Peyer's patch (tissue), 4 donors: ENCODE measurements at regions not wholly inside any gene's neighbourhood (a gene's known extent, or its start where the extent isn't known, plus 50 kb on each side); places are given as distances from the start of the nearest gene placed in this dataset.
"Not testable (repeated sequence)": the region's sequence is repeated elsewhere in the genome, so short reads cannot be mapped to it uniquely, and the experiment has no call there.

Experiments used
- DNase-seq, 3 donors: peaks; one replicate each; pipeline ENCODE4 v3.0.0-alpha.2; 2017 to 2019
- H3K27ac ChIP-seq, 4 donors: fragments of 200-600 bp; sonication (generic); one replicate each; pipeline ENCODE4 v1.5.1; 2016 to 2019
- H3K27me3 ChIP-seq, 2 donors: fragments of 200-600 bp; sonication (generic); one replicate each; pipeline ENCODE4 v1.5.1; 2019
- H3K36me3 ChIP-seq, 3 donors: fragments of 200-600 bp; sonication (generic); one replicate each; pipeline ENCODE4 v1.5.1; 2016 to 2019
- H3K4me1 ChIP-seq, 4 donors: fragments of 200-600 bp; sonication (generic); one replicate each; pipeline ENCODE4 v1.5.1; 2016 to 2019
- H3K4me3 ChIP-seq, 4 donors: fragments of 200-600 bp; sonication (generic); 1 replicate in 3 of 4; 2 replicates in 1 of 4; pipeline ENCODE4 v1.5.1; 2016 to 2019; ENCODE audit warnings: mild to moderate bottlenecking in 1 of 4
- H3K9me3 ChIP-seq, 4 donors: fragments of 200-600 bp; sonication (generic); one replicate each; pipeline ENCODE4 v1.5.1; 2016 to 2019; ENCODE audit warnings: mild to moderate bottlenecking in 1 of 4
- POLR2A ChIP-seq, 2 donors: fragments of 450-650 bp; IDR thresholded peaks; one replicate each; pipeline ENCODE4 v1.5.1; 2017; ENCODE audit warnings: antibody characterized with exemption in 2 of 2, mild to moderate bottlenecking in 2 of 2, moderate library complexity in 2 of 2
- TF ChIP-seq, protein P1 (sequence below), 6 experiments: fragments of 450-650 bp in 4 of 6; fragments of 200-600 bp in 2 of 6; sonication (generic) in 1 of 6; IDR thresholded peaks; one replicate each; pipeline ENCODE4 v1.5.1; 2017 to 2019; ENCODE audit warnings: antibody characterized with exemption in 6 of 6, mild to moderate bottlenecking in 3 of 6, moderate library complexity in 1 of 6

GRCh38 chr1:213539464-213539863 is 448.3 kb upstream of the PROX1 start:
- TF ChIP-seq POLR2A (IDR thresholded peaks at IDR 0.05): no peak
- TF ChIP-seq, protein P1, sequence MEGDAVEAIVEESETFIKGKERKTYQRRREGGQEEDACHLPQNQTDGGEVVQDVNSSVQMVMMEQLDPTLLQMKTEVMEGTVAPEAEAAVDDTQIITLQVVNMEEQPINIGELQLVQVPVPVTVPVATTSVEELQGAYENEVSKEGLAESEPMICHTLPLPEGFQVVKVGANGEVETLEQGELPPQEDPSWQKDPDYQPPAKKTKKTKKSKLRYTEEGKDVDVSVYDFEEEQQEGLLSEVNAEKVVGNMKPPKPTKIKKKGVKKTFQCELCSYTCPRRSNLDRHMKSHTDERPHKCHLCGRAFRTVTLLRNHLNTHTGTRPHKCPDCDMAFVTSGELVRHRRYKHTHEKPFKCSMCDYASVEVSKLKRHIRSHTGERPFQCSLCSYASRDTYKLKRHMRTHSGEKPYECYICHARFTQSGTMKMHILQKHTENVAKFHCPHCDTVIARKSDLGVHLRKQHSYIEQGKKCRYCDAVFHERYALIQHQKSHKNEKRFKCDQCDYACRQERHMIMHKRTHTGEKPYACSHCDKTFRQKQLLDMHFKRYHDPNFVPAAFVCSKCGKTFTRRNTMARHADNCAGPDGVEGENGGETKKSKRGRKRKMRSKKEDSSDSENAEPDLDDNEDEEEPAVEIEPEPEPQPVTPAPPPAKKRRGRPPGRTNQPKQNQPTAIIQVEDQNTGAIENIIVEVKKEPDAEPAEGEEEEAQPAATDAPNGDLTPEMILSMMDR (IDR thresholded peaks at IDR 0.05): no peak
- no peak overlapping the region for H3K4me3 ChIP-seq

GRCh38 chr1:213541641-213542040 is 446.1 kb upstream of the PROX1 start:
- DNase-seq: no peak
- H3K9me3 ChIP-seq: no peaks in the 10 kb centered on the region
- no peak overlapping the region for H3K27ac ChIP-seq
- no peaks in the 10 kb centered on the region for H3K27me3 ChIP-seq
- H3K4me3 ChIP-seq: no peak overlapping the region
- H3K4me1 ChIP-seq: no peaks in the 10 kb centered on the region
- H3K36me3 ChIP-seq: no peaks in the 10 kb centered on the region
- no peak for TF ChIP-seq POLR2A (IDR thresholded peaks at IDR 0.05)
- TF ChIP-seq, protein P1 (IDR thresholded peaks at IDR 0.05): no peak

More at GRCh38 chr1:213539464-213539863, 448.3 kb upstream of the PROX1 start:
- no peaks in the 10 kb centered on the region for H3K27me3 ChIP-seq
- DNase-seq: no peak
- H3K27ac ChIP-seq: no peak overlapping the region
- H3K4me1 ChIP-seq: no peaks in the 10 kb centered on the region
- H3K9me3 ChIP-seq: no peaks in the 10 kb centered on the region
- H3K36me3 ChIP-seq: no peaks in the 10 kb centered on the region

DNA sequence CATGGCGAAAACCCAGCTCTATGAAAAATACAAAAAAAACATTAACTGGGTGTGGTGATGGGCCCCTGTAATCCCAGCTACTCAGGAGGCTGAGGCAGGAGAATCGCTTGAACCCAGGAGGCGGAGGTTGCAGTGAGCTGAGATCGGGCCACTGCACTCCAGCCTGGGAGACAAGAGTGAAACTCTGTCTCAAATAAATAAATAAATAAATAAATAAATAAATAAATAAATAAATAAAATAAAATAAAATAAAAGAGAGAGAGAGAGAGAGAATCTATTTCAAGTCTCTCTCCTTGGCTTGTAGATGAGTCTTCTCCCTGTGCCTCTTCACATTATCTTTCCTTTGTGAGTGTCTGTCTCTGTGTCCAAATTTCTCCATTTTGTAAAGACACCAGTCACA is 442.6 kb upstream of the PROX1 start:
- H3K9me3 ChIP-seq, H3K27me3 ChIP-seq, H3K4me3 ChIP-seq, H3K36me3 ChIP-seq, H3K4me1 ChIP-seq, DNase-seq, H3K27ac ChIP-seq: not testable (repeated sequence)

GRCh38 chr1:213549982-213550381 is 437.8 kb upstream of the PROX1 start:
- Histone ChIP-seq H3K9me3 (no peaks in the 10 kb centered on the region), H3K27me3 (no peaks in the 10 kb centered on the region), H3K36me3 (no peaks in the 10 kb centered on the region), H3K27ac (no peak overlapping the region), H3K4me3 (no peak overlapping the region), H3K4me1 (no peaks in the 10 kb centered on the region)
- TF ChIP-seq, protein P1 (IDR thresholded peaks at IDR 0.05): no peak
- no peak for TF ChIP-seq POLR2A (IDR thresholded peaks at IDR 0.05)
- DNase-seq: no peak

DNA sequence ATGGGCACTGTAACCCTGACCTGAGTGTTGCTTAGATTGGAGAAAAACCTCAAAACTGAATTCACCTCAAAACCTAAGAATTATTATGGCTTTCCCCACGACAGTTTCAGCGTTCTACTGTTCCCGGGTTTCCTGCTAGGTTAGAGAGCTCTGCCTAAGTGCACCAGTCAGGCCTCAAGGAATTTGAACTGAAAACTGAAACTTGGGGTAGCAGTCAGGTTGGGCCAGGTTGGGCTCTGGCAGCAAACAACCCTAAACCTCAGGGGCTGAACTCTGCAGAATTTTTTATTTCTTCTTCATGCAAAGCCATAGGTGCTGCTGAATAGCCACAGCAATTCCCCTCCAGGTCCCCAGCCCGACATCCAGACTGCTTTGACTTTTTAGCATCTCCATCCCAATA is 437.0 kb upstream of the PROX1 start:
- no peak for DNase-seq

DNA sequence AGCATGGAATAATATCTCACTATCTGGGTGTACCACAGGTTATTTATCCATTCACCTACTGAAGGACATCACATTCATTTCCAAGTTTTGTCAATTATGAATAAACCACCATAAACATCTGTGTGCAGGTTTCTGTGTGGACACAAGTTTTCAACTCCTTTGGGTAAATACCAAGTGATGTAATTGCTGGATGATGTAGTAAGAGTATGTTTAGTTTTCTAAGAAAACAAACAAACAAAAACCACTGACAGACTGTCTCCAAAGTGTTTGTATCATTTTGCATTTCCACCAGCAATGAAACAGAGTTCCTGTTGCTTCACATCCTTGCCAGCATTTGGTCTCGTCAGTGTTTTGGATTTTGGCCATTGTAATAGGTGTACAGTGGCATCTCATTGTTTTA is 435.7 kb upstream of the PROX1 start:
- DNase-seq: no peak
- H3K27me3 ChIP-seq: no peaks in the 10 kb centered on the region
- TF ChIP-seq, protein P1 (IDR thresholded peaks at IDR 0.05): no peak
- no peak overlapping the region for H3K27ac ChIP-seq
- no peaks in the 10 kb centered on the region for H3K36me3 ChIP-seq
- H3K4me3 ChIP-seq: no peak overlapping the region
- no peaks in the 10 kb centered on the region for H3K9me3 ChIP-seq
- H3K4me1 ChIP-seq: no peaks in the 10 kb centered on the region

More for the DNA sequence above, 437.0 kb upstream of the PROX1 start:
- Histone ChIP-seq H3K27me3 (no peaks in the 10 kb centered on the region), H3K9me3 (no peaks in the 10 kb centered on the region), H3K4me1 (no peaks in the 10 kb centered on the region), H3K27ac (no peak overlapping the region), H3K36me3 (no peaks in the 10 kb centered on the region), H3K4me3 (no peak overlapping the region)
- TF ChIP-seq POLR2A (IDR thresholded peaks at IDR 0.05): no peak
- TF ChIP-seq, protein P1 (IDR thresholded peaks at IDR 0.05): no peak
